Activated naive CD8-positive, alpha-beta T cell treated with anti-CD3 and anti-CD28 coated beads, Interleukin-2, amount 10 ng/mL, durations not matched to agents 7 days and 5 days (primary cell): ENCODE measurements at regions not wholly inside any gene's neighbourhood (a gene's known extent, or its start where the extent isn't known, plus 50 kb on each side); places are given as distances from the start of the nearest gene placed in this dataset.
"Not testable (repeated sequence)": the region's sequence is repeated elsewhere in the genome, so short reads cannot be mapped to it uniquely, and the experiment has no call there.

Experiments
- ATAC-seq: fragments of 150-1000 bp; cut with Tn5 transposase; one replicate; pipeline ENCODE4 v1.10.0; 2021; ENCODE audit warnings: low read depth, moderate library complexity
- POLR2A ChIA-PET: fragments of 350-600 bp; sonication (Branson Sonifier 250); formaldehyde crosslinking; loops from one replicate; lab custom pipeline; 2021; ENCODE audit warnings: antibody characterized with exemption; lab: Charles Lee
- DNase-seq: peaks from one replicate; pipeline ENCODE4 v3.0.0; 2021
- H3K27ac Mint-ChIP-seq: one replicate; pipeline ENCODE4 v1.8.0; 2022; ENCODE audit warnings: mild to moderate bottlenecking, mixed read lengths
- H3K27me3 Mint-ChIP-seq: one replicate; pipeline ENCODE4 v1.8.0; 2022; ENCODE audit warnings: mild to moderate bottlenecking, moderate library complexity, mixed read lengths
- H3K36me3 Mint-ChIP-seq: one replicate; pipeline ENCODE4 v1.8.0; 2021; ENCODE audit warnings: mild to moderate bottlenecking, mixed read lengths
- H3K4me1 Mint-ChIP-seq: one replicate; pipeline ENCODE4 v1.8.0; 2021; ENCODE audit warnings: mixed read lengths
- H3K4me3 Mint-ChIP-seq: one replicate; pipeline ENCODE4 v1.8.0; 2022; ENCODE audit warnings: mild to moderate bottlenecking, moderate library complexity, mixed read lengths
- H3K9me3 Mint-ChIP-seq: one replicate; pipeline ENCODE4 v1.8.0; 2021; ENCODE audit warnings: mixed read lengths

- POLR2A ChIA-PET, result no interaction called here
- Mint-ChIP-seq H3K9me3 (no peaks in the 10 kb centered on the region), H3K27ac (no peak overlapping the region), H3K36me3 (no peaks in the 10 kb centered on the region), H3K27me3 (no peaks in the 10 kb centered on the region), H3K4me1 (no peaks in the 10 kb centered on the region), H3K4me3 (no peak overlapping the region)
- ATAC-seq, result no peak
- no peak for DNase-seq
Measured at GRCh38 chr4:103499094-103499493, 220.7 kb downstream of the TACR3 start.

GRCh38 chr4:103498161-103499070 is 221.4 kb downstream of the TACR3 start:
- ATAC-seq, result no peak
- no peaks in the 10 kb centered on the region for H3K27me3 Mint-ChIP-seq
- H3K27ac Mint-ChIP-seq, result no peak overlapping the region
- no peaks in the 10 kb centered on the region for H3K36me3 Mint-ChIP-seq
- no peak for DNase-seq
- H3K4me3 Mint-ChIP-seq, result no peak overlapping the region
- no peaks in the 10 kb centered on the region for H3K9me3 Mint-ChIP-seq
- POLR2A ChIA-PET, result no interaction called here
- H3K4me1 Mint-ChIP-seq, result no peaks in the 10 kb centered on the region

- Mint-ChIP-seq H3K4me3 (no peak overlapping the region), H3K9me3 (no peaks in the 10 kb centered on the region), H3K36me3 (no peaks in the 10 kb centered on the region), H3K27ac (no peak overlapping the region), H3K27me3 (no peaks in the 10 kb centered on the region), H3K4me1 (no peaks in the 10 kb centered on the region)
- DNase-seq (no peak), ATAC-seq (no peak)
- POLR2A ChIA-PET, result no interaction called here
Measured at GRCh38 chr4:103497692-103498091, 222.1 kb downstream of the TACR3 start.

- H3K4me1 Mint-ChIP-seq, result no peaks in the 10 kb centered on the region
- DNase-seq, result no peak
- no peak overlapping the region for H3K27ac Mint-ChIP-seq
- no peaks in the 10 kb centered on the region for H3K36me3 Mint-ChIP-seq
- ATAC-seq, result no peak
- no peaks in the 10 kb centered on the region for H3K9me3 Mint-ChIP-seq
- no peak overlapping the region for H3K4me3 Mint-ChIP-seq
- H3K27me3 Mint-ChIP-seq, result no peaks in the 10 kb centered on the region
- POLR2A ChIA-PET, result no interaction called here
Measured at GRCh38 chr4:103496800-103497199, 223.0 kb downstream of the TACR3 start.

GRCh38 chr4:103493450-103494159 is 226.2 kb downstream of the TACR3 start:
- H3K27me3 Mint-ChIP-seq, result no peaks in the 10 kb centered on the region
- H3K27ac Mint-ChIP-seq, result no peak overlapping the region
- POLR2A ChIA-PET, result no interaction called here
- H3K4me3 Mint-ChIP-seq, result no peak overlapping the region
- DNase-seq, result no peak
- H3K36me3 Mint-ChIP-seq, result no peaks in the 10 kb centered on the region
- H3K9me3 Mint-ChIP-seq, result no peaks in the 10 kb centered on the region
- no peak for ATAC-seq
- no peaks in the 10 kb centered on the region for H3K4me1 Mint-ChIP-seq

GRCh38 chr4:103485296-103485695 is 234.5 kb downstream of the TACR3 start:
- H3K27ac Mint-ChIP-seq, H3K4me1 Mint-ChIP-seq, H3K27me3 Mint-ChIP-seq, POLR2A ChIA-PET, H3K9me3 Mint-ChIP-seq, H3K36me3 Mint-ChIP-seq, ATAC-seq, DNase-seq, H3K4me3 Mint-ChIP-seq: not testable (repeated sequence)

GRCh38 chr4:103484521-103484920 is 235.3 kb downstream of the TACR3 start:
- Mint-ChIP-seq H3K27ac (no peak overlapping the region), H3K36me3 (no peaks in the 10 kb centered on the region), H3K4me1 (no peaks in the 10 kb centered on the region), H3K27me3 (no peaks in the 10 kb centered on the region), H3K9me3 (no peaks in the 10 kb centered on the region), H3K4me3 (no peak overlapping the region)
- POLR2A ChIA-PET, result no interaction called here
- DNase-seq (no peak), ATAC-seq (no peak)

- Mint-ChIP-seq H3K4me1 (no peaks in the 10 kb centered on the region), H3K27ac (no peak overlapping the region), H3K4me3 (no peak overlapping the region), H3K27me3 (no peaks in the 10 kb centered on the region), H3K9me3 (no peaks in the 10 kb centered on the region), H3K36me3 (no peaks in the 10 kb centered on the region)
- ATAC-seq (no peak), DNase-seq (no peak)
- POLR2A ChIA-PET, result no interaction called here
Measured at GRCh38 chr4:103482893-103483292, 236.9 kb downstream of the TACR3 start.

GRCh38 chr4:103482471-103482870 is 237.3 kb downstream of the TACR3 start:
- Mint-ChIP-seq H3K27me3 (no peaks in the 10 kb centered on the region), H3K9me3 (no peaks in the 10 kb centered on the region), H3K4me1 (no peaks in the 10 kb centered on the region), H3K27ac (no peak overlapping the region), H3K36me3 (no peaks in the 10 kb centered on the region), H3K4me3 (no peak overlapping the region)
- POLR2A ChIA-PET, result no interaction called here
- ATAC-seq (no peak), DNase-seq (no peak)

- no peaks in the 10 kb centered on the region for H3K27me3 Mint-ChIP-seq
- no peaks in the 10 kb centered on the region for H3K9me3 Mint-ChIP-seq
- H3K4me1 Mint-ChIP-seq, result no peaks in the 10 kb centered on the region
- H3K4me3 Mint-ChIP-seq, result no peak overlapping the region
- H3K27ac Mint-ChIP-seq, result no peak overlapping the region
- POLR2A ChIA-PET, result no interaction called here
- no peak for DNase-seq
- ATAC-seq, result no peak
- no peaks in the 10 kb centered on the region for H3K36me3 Mint-ChIP-seq
Measured at GRCh38 chr4:103478734-103479133, 241.1 kb downstream of the TACR3 start.

- no peak overlapping the region for H3K4me3 Mint-ChIP-seq
- no peaks in the 10 kb centered on the region for H3K27me3 Mint-ChIP-seq
- POLR2A ChIA-PET, result no interaction called here
- H3K36me3 Mint-ChIP-seq, result no peaks in the 10 kb centered on the region
- DNase-seq, result no peak
- H3K9me3 Mint-ChIP-seq, result no peaks in the 10 kb centered on the region
- H3K27ac Mint-ChIP-seq, result no peak overlapping the region
- no peak for ATAC-seq
- no peaks in the 10 kb centered on the region for H3K4me1 Mint-ChIP-seq
Measured at GRCh38 chr4:103478210-103478609, 241.6 kb downstream of the TACR3 start.

- DNase-seq (no peak), ATAC-seq (no peak)
- Mint-ChIP-seq H3K4me1 (no peaks in the 10 kb centered on the region), H3K27me3 (no peaks in the 10 kb centered on the region), H3K36me3 (no peaks in the 10 kb centered on the region), H3K27ac (no peak overlapping the region), H3K4me3 (no peak overlapping the region), H3K9me3 (no peaks in the 10 kb centered on the region)
- POLR2A ChIA-PET, result no interaction called here
Measured at GRCh38 chr4:103457566-103457965, 259.4 kb upstream of the CENPE start.

GRCh38 chr4:103451341-103451740 is 253.2 kb upstream of the CENPE start:
- H3K9me3 Mint-ChIP-seq, result no peaks in the 10 kb centered on the region
- ATAC-seq (no peak), DNase-seq (no peak)
- POLR2A ChIA-PET, result no interaction called here
- H3K4me3 Mint-ChIP-seq, result no peak overlapping the region
- no peaks in the 10 kb centered on the region for H3K27me3 Mint-ChIP-seq
- no peak overlapping the region for H3K27ac Mint-ChIP-seq
- H3K4me1 Mint-ChIP-seq, result no peaks in the 10 kb centered on the region
- H3K36me3 Mint-ChIP-seq, result no peaks in the 10 kb centered on the region

- no peak overlapping the region for H3K27ac Mint-ChIP-seq
- H3K9me3 Mint-ChIP-seq, result no peaks in the 10 kb centered on the region
- H3K4me1 Mint-ChIP-seq, result no peaks in the 10 kb centered on the region
- POLR2A ChIA-PET, result no interaction called here
- H3K27me3 Mint-ChIP-seq, result no peaks in the 10 kb centered on the region
- no peak for ATAC-seq
- no peak overlapping the region for H3K4me3 Mint-ChIP-seq
- no peak for DNase-seq
- H3K36me3 Mint-ChIP-seq, result no peaks in the 10 kb centered on the region
Measured at GRCh38 chr4:103450693-103451092, 252.6 kb upstream of the CENPE start.
